Smooth muscle cell (in vitro differentiated cells): ENCODE measurements at regions not wholly inside any gene's neighbourhood (a gene's known extent, or its start where the extent isn't known, plus 50 kb on each side); places are given as distances from the start of the nearest gene placed in this dataset.

Source experiments
- DNase-seq: peaks from one replicate; lab custom pipeline; 2025; ENCODE audit not compliant: unreplicated experiment; lab: John Stamatoyannopoulos, UW
- H2AFZ ChIP-seq: fragments of 200-600 bp; sonication (generic); 2 replicates; pipeline ENCODE4 v1.6.0; 2016; ENCODE audit warnings: antibody characterized with exemption, low read depth, mild to moderate bottlenecking
- H3F3A ChIP-seq: fragments of 200-600 bp; sonication (generic); 2 replicates; pipeline ENCODE4 v1.6.0; 2017; ENCODE audit warnings: antibody characterized with exemption, low read depth
- H3K27ac ChIP-seq: fragments of 200-600 bp; sonication (generic); 2 replicates; pipeline ENCODE4 v1.5.1; 2016; ENCODE audit warnings: low read depth, mild to moderate bottlenecking
- H3K27me3 ChIP-seq: fragments of 200-600 bp; sonication (generic); 2 replicates; pipeline ENCODE4 v1.6.1; 2016; ENCODE audit warnings: low read depth, mild to moderate bottlenecking
- H3K36me3 ChIP-seq: fragments of 200-600 bp; sonication (generic); 2 replicates; pipeline ENCODE4 v1.5.1; 2016; ENCODE audit warnings: low read depth
- H3K4me1 ChIP-seq: fragments of 200-600 bp; sonication (generic); 2 replicates; pipeline ENCODE4 v1.5.1; 2016; ENCODE audit warnings: low read depth
- H3K4me2 ChIP-seq: fragments of 200-600 bp; sonication (generic); 2 replicates; pipeline ENCODE4 v1.6.0; 2016; ENCODE audit warnings: mild to moderate bottlenecking
- H3K4me3 ChIP-seq: fragments of 200-600 bp; sonication (generic); 2 replicates; pipeline ENCODE4 v1.5.1; 2016; ENCODE audit warnings: mild to moderate bottlenecking
- H3K79me2 ChIP-seq: fragments of 200-600 bp; sonication (generic); 2 replicates; pipeline ENCODE4 v1.6.0; 2016; ENCODE audit warnings: low read depth, mild to moderate bottlenecking
- H3K9ac ChIP-seq: fragments of 200-600 bp; sonication (generic); 2 replicates; pipeline ENCODE4 v1.6.0; 2016; ENCODE audit warnings: low read depth
- H3K9me3 ChIP-seq: fragments of 200-600 bp; sonication (generic); replicated peaks from 2 replicates; pipeline ENCODE4 v1.5.1; 2016; ENCODE audit warnings: low read depth
- H4K20me1 ChIP-seq: fragments of 200-600 bp; sonication (generic); 2 replicates; pipeline ENCODE4 v1.6.0; 2016; ENCODE audit warnings: low read depth
- WGBS: methylation state at CpG from one replicate; pipeline ENCODE4 v1.1.7; 2016; ENCODE audit warnings: low lambda C conversion rate; 5-methylcytosine and 5-hydroxymethylcytosine counted together
- TF ChIP-seq, protein P1 (sequence below): fragments of 200-600 bp; sonication (generic); IDR thresholded peaks from 2 replicates; pipeline ENCODE4 v1.5.1; 2017; ENCODE audit warnings: borderline replicate concordance, mild to moderate bottlenecking, antibody characterized with exemption; ENCODE audit not compliant: insufficient read depth, poor library complexity, severe bottlenecking

DNA sequence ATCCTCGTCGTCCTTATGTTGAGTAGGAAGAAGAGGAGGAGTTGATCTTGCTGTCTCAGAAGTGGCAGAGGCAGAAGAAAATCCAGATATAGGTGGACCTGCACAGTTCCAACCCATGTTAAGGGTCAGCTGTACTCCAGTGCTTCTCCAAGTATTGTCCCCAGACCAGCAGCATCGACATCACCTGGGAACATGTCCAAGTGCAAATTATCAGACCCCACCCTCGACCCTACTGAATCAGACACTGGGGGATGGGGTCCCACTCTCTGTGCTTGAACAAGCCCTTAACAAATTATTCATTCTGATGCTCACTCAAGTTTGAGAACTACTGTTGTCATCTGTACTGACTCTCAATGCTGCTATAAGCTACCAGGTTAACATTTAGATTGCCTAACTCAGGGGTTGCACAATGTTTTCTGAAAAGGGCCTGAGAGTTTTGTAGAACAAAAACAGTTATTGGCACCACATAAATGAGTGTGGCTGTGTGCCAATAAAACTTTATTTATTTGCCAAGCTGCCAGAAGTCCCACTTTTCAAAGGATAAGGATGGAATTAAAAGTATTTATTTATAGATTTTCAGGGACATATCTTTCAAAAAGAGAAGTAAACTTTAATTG, 226.7 kb upstream of the IPO5 start:
- no peaks in the 10 kb centered on the region for H3K9me3 ChIP-seq
- H3K4me2 ChIP-seq: no peak overlapping the region
- no peaks in the 10 kb centered on the region for H3K36me3 ChIP-seq
- H2AFZ ChIP-seq: no peak overlapping the region
- H3F3A ChIP-seq: no peaks in the 10 kb centered on the region
- no peak for DNase-seq
- H3K27me3 ChIP-seq: no peaks in the 10 kb centered on the region
- H3K4me3 ChIP-seq: no peak overlapping the region
- H3K27ac ChIP-seq: no peak overlapping the region
- H3K79me2 ChIP-seq: no peaks in the 10 kb centered on the region
- 94% methylated on average over 4 of the region's 4 CpGs for WGBS
- H3K9ac ChIP-seq: no peak overlapping the region
- no peaks in the 10 kb centered on the region for H3K4me1 ChIP-seq
- H4K20me1 ChIP-seq: no peaks in the 10 kb centered on the region
- TF ChIP-seq, protein P1, sequence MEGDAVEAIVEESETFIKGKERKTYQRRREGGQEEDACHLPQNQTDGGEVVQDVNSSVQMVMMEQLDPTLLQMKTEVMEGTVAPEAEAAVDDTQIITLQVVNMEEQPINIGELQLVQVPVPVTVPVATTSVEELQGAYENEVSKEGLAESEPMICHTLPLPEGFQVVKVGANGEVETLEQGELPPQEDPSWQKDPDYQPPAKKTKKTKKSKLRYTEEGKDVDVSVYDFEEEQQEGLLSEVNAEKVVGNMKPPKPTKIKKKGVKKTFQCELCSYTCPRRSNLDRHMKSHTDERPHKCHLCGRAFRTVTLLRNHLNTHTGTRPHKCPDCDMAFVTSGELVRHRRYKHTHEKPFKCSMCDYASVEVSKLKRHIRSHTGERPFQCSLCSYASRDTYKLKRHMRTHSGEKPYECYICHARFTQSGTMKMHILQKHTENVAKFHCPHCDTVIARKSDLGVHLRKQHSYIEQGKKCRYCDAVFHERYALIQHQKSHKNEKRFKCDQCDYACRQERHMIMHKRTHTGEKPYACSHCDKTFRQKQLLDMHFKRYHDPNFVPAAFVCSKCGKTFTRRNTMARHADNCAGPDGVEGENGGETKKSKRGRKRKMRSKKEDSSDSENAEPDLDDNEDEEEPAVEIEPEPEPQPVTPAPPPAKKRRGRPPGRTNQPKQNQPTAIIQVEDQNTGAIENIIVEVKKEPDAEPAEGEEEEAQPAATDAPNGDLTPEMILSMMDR: no peak

GRCh38 chr13:97727991-97728390, 225.5 kb upstream of the IPO5 start:
- DNase-seq: no peak
- Histone ChIP-seq H3K9ac (no peak overlapping the region), H3K4me2 (no peak overlapping the region), H4K20me1 (no peaks in the 10 kb centered on the region), H3K27ac (no peak overlapping the region), H3K4me3 (no peak overlapping the region), H3K36me3 (no peaks in the 10 kb centered on the region), H3F3A (no peaks in the 10 kb centered on the region), H3K27me3 (no peaks in the 10 kb centered on the region), H3K79me2 (no peaks in the 10 kb centered on the region), H3K9me3 (no peaks in the 10 kb centered on the region), H2AFZ (no peak overlapping the region), H3K4me1 (no peaks in the 10 kb centered on the region)
- WGBS: 79% methylated on average over 4 of the region's 4 CpGs
- TF ChIP-seq, protein P1: no peak

GRCh38 chr13:97736436-97736835, 217.0 kb upstream of the IPO5 start:
- TF ChIP-seq, protein P1: no peak
- H3K27me3 ChIP-seq: no peaks in the 10 kb centered on the region
- H3K9ac ChIP-seq: no peak overlapping the region
- H3K79me2 ChIP-seq: no peaks in the 10 kb centered on the region
- no peak overlapping the region for H3K4me2 ChIP-seq
- no peaks in the 10 kb centered on the region for H3K4me1 ChIP-seq
- WGBS: 88% methylated on average over 5 of the region's 5 CpGs
- no peak overlapping the region for H3K4me3 ChIP-seq
- H3K36me3 ChIP-seq: no peaks in the 10 kb centered on the region
- no peaks in the 10 kb centered on the region for H3K9me3 ChIP-seq
- H3K27ac ChIP-seq: no peak overlapping the region
- no peaks in the 10 kb centered on the region for H4K20me1 ChIP-seq
- no peak for DNase-seq
- no peaks in the 10 kb centered on the region for H3F3A ChIP-seq
- no peak overlapping the region for H2AFZ ChIP-seq

DNA sequence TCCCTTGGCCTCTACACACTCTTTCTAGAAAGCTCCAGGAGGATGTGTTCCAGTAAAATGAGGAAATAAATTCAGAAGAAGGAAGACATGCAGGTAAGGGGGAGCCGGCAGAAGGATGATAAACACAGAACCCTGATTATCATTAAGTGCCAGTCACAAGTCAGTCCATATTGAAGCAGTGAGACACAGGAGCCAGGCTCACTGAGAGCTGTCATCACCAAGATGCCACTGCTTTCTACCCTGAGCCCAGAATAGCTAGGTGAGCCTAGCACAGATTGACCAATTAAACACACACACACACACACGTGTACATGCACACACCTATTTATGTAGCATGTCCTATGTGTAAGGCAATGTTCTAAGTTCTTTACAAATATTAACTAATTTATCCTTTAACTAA, 211.4 kb upstream of the IPO5 start:
- no peak overlapping the region for H3K27ac ChIP-seq
- no peaks in the 10 kb centered on the region for H3K79me2 ChIP-seq
- no peak overlapping the region for H3K4me3 ChIP-seq
- H4K20me1 ChIP-seq: no peaks in the 10 kb centered on the region
- TF ChIP-seq, protein P1: no peak
- no peak overlapping the region for H2AFZ ChIP-seq
- H3K9me3 ChIP-seq: no peaks in the 10 kb centered on the region
- H3K36me3 ChIP-seq: no peaks in the 10 kb centered on the region
- DNase-seq: no peak
- H3K9ac ChIP-seq: no peak overlapping the region
- no peaks in the 10 kb centered on the region for H3K4me1 ChIP-seq
- 80% methylated on average over 2 of the region's 2 CpGs for WGBS
- no peaks in the 10 kb centered on the region for H3F3A ChIP-seq
- no peaks in the 10 kb centered on the region for H3K27me3 ChIP-seq
- H3K4me2 ChIP-seq: no peak overlapping the region
